Thyroid gland (tissue), 4 donors: ENCODE measurements at regions not wholly inside any gene's neighbourhood (a gene's known extent, or its start where the extent isn't known, plus 50 kb on each side); places are given as distances from the start of the nearest gene placed in this dataset.

Experiments used
- DNase-seq, 2 donors: peaks; one replicate each; pipeline ENCODE4 v3.0.0-alpha.2; 2019
- H3K27ac ChIP-seq, 3 donors: fragments of 200-600 bp; sonication (generic); 1 replicate in 2 of 3; 2 replicates in 1 of 3; pipeline ENCODE4 v1.5.1; 2016 to 2019; ENCODE audit warnings: mild to moderate bottlenecking in 1 of 3, moderate library complexity in 1 of 3
- H3K27me3 ChIP-seq: fragments of 200-600 bp; sonication (generic); one replicate; pipeline ENCODE4 v1.5.1; 2019
- H3K36me3 ChIP-seq, 2 donors: fragments of 200-600 bp; sonication (generic); one replicate each; pipeline ENCODE4 v1.5.1; 2016 to 2019
- H3K4me1 ChIP-seq, 2 donors: fragments of 200-600 bp; sonication (generic); one replicate each; pipeline ENCODE4 v1.5.1; 2017 to 2019
- H3K4me3 ChIP-seq, 3 donors: fragments of 200-600 bp; sonication (generic); replicated peaks in 1 of 3; 1 replicate in 2 of 3; 2 replicates in 1 of 3; pipeline ENCODE4 v1.5.1; 2016; ENCODE audit warnings: mild to moderate bottlenecking in 1 of 3
- H3K9me3 ChIP-seq: fragments of 200-600 bp; sonication (generic); one replicate; pipeline ENCODE4 v1.5.1; 2017
- CTCF ChIP-seq, 6 experiments: fragments of 200-600 bp in 3 of 6; fragments of 450-650 bp in 3 of 6; sonication (generic) in 3 of 6; IDR thresholded peaks; one replicate each; pipeline ENCODE4 v1.5.1; 2016 to 2019; ENCODE audit warnings: antibody characterized with exemption in 6 of 6, mild to moderate bottlenecking in 2 of 6, inconsistent platforms in 1 of 6, moderate library complexity in 1 of 6
- POLR2A ChIP-seq, 2 donors: fragments of 450-650 bp; IDR thresholded peaks; one replicate each; pipeline ENCODE4 v1.6.1; 2017; ENCODE audit warnings: antibody characterized with exemption in 2 of 2, mild to moderate bottlenecking in 2 of 2, moderate library complexity in 1 of 2
- WGBS, 2 donors: methylation state at CpG; one replicate each; pipeline ENCODE4 v1.1.5; 2017; 5-methylcytosine and 5-hydroxymethylcytosine counted together
- intact Hi-C: fragments of 100-400 bp; cut with DNase I; formaldehyde crosslinking; loops from one replicate; pipeline ENCODE4 v1.15.1; 2023

- 89 to 96% methylated on average over 12 of the region's 12 CpGs for WGBS, 2 donors
- H3K9me3 ChIP-seq: no peaks in the 10 kb centered on the region
- H3K4me3 ChIP-seq: no peak overlapping the region
- no peaks in the 10 kb centered on the region for H3K27me3 ChIP-seq
- no peak for DNase-seq
- no peaks in the 10 kb centered on the region for H3K4me1 ChIP-seq
- H3K36me3 ChIP-seq: no peaks in the 10 kb centered on the region
- no peak for TF ChIP-seq CTCF (IDR thresholded peaks at IDR 0.05)
- TF ChIP-seq POLR2A (IDR thresholded peaks at IDR 0.05): no peak
- no peak overlapping the region for H3K27ac ChIP-seq
- intact Hi-C loops: no loop called here
These were observed 1507.5 kb downstream of the EFNA5 start for GRCh38 chr5:106163233-106163632.

- intact Hi-C loops: no loop called here
- no peaks in the 10 kb centered on the region for H3K4me1 ChIP-seq
- H3K36me3 ChIP-seq: no peaks in the 10 kb centered on the region
- no peak overlapping the region for H3K27ac ChIP-seq
- no peaks in the 10 kb centered on the region for H3K9me3 ChIP-seq
- TF ChIP-seq POLR2A (IDR thresholded peaks at IDR 0.05) (no peak), CTCF (IDR thresholded peaks at IDR 0.05) (no peak)
- DNase-seq: no peak
- H3K4me3 ChIP-seq: no peak overlapping the region
- no peaks in the 10 kb centered on the region for H3K27me3 ChIP-seq
- 64 to 85% methylated on average over 2 of the region's 2 CpGs for WGBS, 2 donors
These were observed 1511.1 kb downstream of the EFNA5 start for GRCh38 chr5:106159616-106160015.

GRCh38 chr5:106154280-106154716 lies 1516.4 kb downstream of the EFNA5 start:
- Histone ChIP-seq H3K36me3 (no peaks in the 10 kb centered on the region), H3K27ac (no peak overlapping the region), H3K4me1 (no peaks in the 10 kb centered on the region), H3K9me3 (no peaks in the 10 kb centered on the region), H3K4me3 (no peak overlapping the region), H3K27me3 (no peaks in the 10 kb centered on the region)
- intact Hi-C loops: no loop called here
- TF ChIP-seq POLR2A (IDR thresholded peaks at IDR 0.05) (no peak), CTCF (IDR thresholded peaks at IDR 0.05) (no peak)
- no peak for DNase-seq
- WGBS, 2 donors: 97% methylated on average over 28 to 31 of the region's 35 CpGs

- no peaks in the 10 kb centered on the region for H3K4me1 ChIP-seq
- no peaks in the 10 kb centered on the region for H3K9me3 ChIP-seq
- TF ChIP-seq CTCF (IDR thresholded peaks at IDR 0.05): no peak
- no peak for TF ChIP-seq POLR2A (IDR thresholded peaks at IDR 0.05)
- intact Hi-C loops: no loop called here
- H3K27me3 ChIP-seq: no peaks in the 10 kb centered on the region
- 92 to 95% methylated on average over 1 of the region's 1 CpG for WGBS, 2 donors
- no peak for DNase-seq
- no peak overlapping the region for H3K4me3 ChIP-seq
- no peaks in the 10 kb centered on the region for H3K36me3 ChIP-seq
- H3K27ac ChIP-seq: no peak overlapping the region
These were observed 1518.2 kb downstream of the EFNA5 start for GRCh38 chr5:106152569-106152968.

- Histone ChIP-seq H3K36me3 (no peaks in the 10 kb centered on the region), H3K27me3 (no peaks in the 10 kb centered on the region), H3K9me3 (no peaks in the 10 kb centered on the region), H3K4me1 (no peaks in the 10 kb centered on the region), H3K27ac (no peak overlapping the region), H3K4me3 (no peak overlapping the region)
- intact Hi-C loops: no loop called here
- no peak for DNase-seq
- TF ChIP-seq POLR2A (IDR thresholded peaks at IDR 0.05) (no peak), CTCF (IDR thresholded peaks at IDR 0.05) (no peak)
These were observed 1528.6 kb downstream of the EFNA5 start for GRCh38 chr5:106142116-106142515.
